ENCODE measurements at regions not wholly inside any gene's neighbourhood (a gene's known extent, or its start where the extent isn't known, plus 50 kb on each side); places are given as distances from the start of the nearest gene placed in this dataset.

- in situ Hi-C loops (cut with MboI; ENCODE audit: low pct_ligation_motif_present in 1 of 4, low pct_unique_long_range_greater_than_20kb in 1 of 4, low sequenced_read_pairs in 3 of 4) (no loop called here), intact Hi-C loops (cut with DNase I; ENCODE audit: low total_unique reads) (no loop called here)
- no peak overlapping the region for H3K27ac ChIP-seq
- no peak for TF ChIP-seq EP300 (IDR thresholded peaks at IDR 0.05; ENCODE audit: low read depth)
- H3K27me3 ChIP-seq: no peaks in the 10 kb centered on the region
- H3K36me3 ChIP-seq: no peaks in the 10 kb centered on the region
- DNase-seq: no peak
- no peak overlapping the region for H3K4me3 ChIP-seq
- 78 to 84% methylated on average over 4 of the region's 4 CpGs for WGBS, 2 donors (ENCODE audit: low coverage in 1 of 2)
- H3K4me1 ChIP-seq: no peaks in the 10 kb centered on the region
- peaks cover 0 to 7% of the 10 kb centered on the region in 2 donors for H3K9me3 ChIP-seq
Observed at GRCh38 chr5:125262782-125263181, 516.3 kb upstream of the ZNF608 start.

GRCh38 chr5:125263356-125263755 is 516.9 kb upstream of the ZNF608 start:
- H3K27me3 ChIP-seq: no peaks in the 10 kb centered on the region
- TF ChIP-seq CTCF (IDR thresholded peaks at IDR 0.05): no peak
- no peak for TF ChIP-seq POLR2AphosphoS5 (IDR thresholded peaks at IDR 0.05)
- no peak for TF ChIP-seq EP300 (IDR thresholded peaks at IDR 0.05; ENCODE audit: low read depth)
- no peak for DNase-seq
- H3K36me3 ChIP-seq: no peaks in the 10 kb centered on the region
- no peak overlapping the region for H3K4me3 ChIP-seq
- intact Hi-C loops (cut with DNase I; ENCODE audit: low total_unique reads) (no loop called here), in situ Hi-C loops (cut with MboI; ENCODE audit: low pct_ligation_motif_present in 1 of 4, low pct_unique_long_range_greater_than_20kb in 1 of 4, low sequenced_read_pairs in 3 of 4) (no loop called here)
- H3K9me3 ChIP-seq: peaks cover 0 to 7% of the 10 kb centered on the region in 2 donors
- no peak overlapping the region for H3K27ac ChIP-seq
- WGBS, 2 donors (ENCODE audit: low coverage in 1 of 2): 20 to 49% methylated on average over 1 of the region's 1 CpG
- H3K4me1 ChIP-seq: no peaks in the 10 kb centered on the region

GRCh38 chr5:125266106-125266505 is 519.7 kb upstream of the ZNF608 start:
- no peak overlapping the region for H3K27ac ChIP-seq
- H3K4me1 ChIP-seq: peaks cover 0 to 3% (median 0%) of the 10 kb centered on the region in 4 donors
- no peak for DNase-seq
- H3K4me3 ChIP-seq: no peak overlapping the region
- no peaks in the 10 kb centered on the region for H3K36me3 ChIP-seq
- intact Hi-C loops (cut with DNase I; ENCODE audit: low total_unique reads) (no loop called here), in situ Hi-C loops (cut with MboI; ENCODE audit: low pct_ligation_motif_present in 1 of 4, low pct_unique_long_range_greater_than_20kb in 1 of 4, low sequenced_read_pairs in 3 of 4) (no loop called here)
- TF ChIP-seq EP300 (IDR thresholded peaks at IDR 0.05; ENCODE audit: low read depth): no peak
- no peak for TF ChIP-seq POLR2A (IDR thresholded peaks at IDR 0.05)
- no peak for TF ChIP-seq CTCF (IDR thresholded peaks at IDR 0.05)
- no peak for TF ChIP-seq POLR2AphosphoS5 (IDR thresholded peaks at IDR 0.05)
- no peaks in the 10 kb centered on the region for H3K27me3 ChIP-seq
- WGBS, 2 donors (ENCODE audit: low coverage in 1 of 2): 81 to 82% methylated on average over 2 of the region's 2 CpGs
- H3K9me3 ChIP-seq: peaks cover 0 to 6% of the 10 kb centered on the region in 2 donors

- Histone ChIP-seq H3K4me1 (peaks cover 0 to 3% (median 0%) of the 10 kb centered on the region in 4 donors), H3K4me3 (no peak overlapping the region), H3K36me3 (no peaks in the 10 kb centered on the region), H3K9me3 (no peaks in the 10 kb centered on the region), H3K27me3 (no peaks in the 10 kb centered on the region), H3K27ac (no peak overlapping the region)
- in situ Hi-C loops (cut with MboI; ENCODE audit: low pct_ligation_motif_present in 1 of 4, low pct_unique_long_range_greater_than_20kb in 1 of 4, low sequenced_read_pairs in 3 of 4): no loop called here
- DNase-seq: no peak
- WGBS, 2 donors (ENCODE audit: low coverage in 1 of 2): 90 to 93% methylated on average over 4 to 6 of the region's 6 CpGs
- intact Hi-C loops (cut with DNase I; ENCODE audit: low total_unique reads): no loop called here
- TF ChIP-seq POLR2AphosphoS5 (IDR thresholded peaks at IDR 0.05) (no peak), EP300 (IDR thresholded peaks at IDR 0.05; ENCODE audit: low read depth) (no peak), POLR2A (IDR thresholded peaks at IDR 0.05) (no peak), CTCF (IDR thresholded peaks at IDR 0.05) (no peak)
Observed at GRCh38 chr5:125267636-125268248, 521.3 kb upstream of the ZNF608 start.

GRCh38 chr5:125269926-125270325 is 523.5 kb upstream of the ZNF608 start:
- H3K27me3 ChIP-seq: no peaks in the 10 kb centered on the region
- TF ChIP-seq POLR2A (IDR thresholded peaks at IDR 0.05) (no peak), EP300 (IDR thresholded peaks at IDR 0.05; ENCODE audit: low read depth) (no peak), CTCF (IDR thresholded peaks at IDR 0.05) (no peak), POLR2AphosphoS5 (IDR thresholded peaks at IDR 0.05) (no peak)
- no peak overlapping the region for H3K27ac ChIP-seq
- no peaks in the 10 kb centered on the region for H3K36me3 ChIP-seq
- no peaks in the 10 kb centered on the region for H3K9me3 ChIP-seq
- WGBS, 2 donors (ENCODE audit: low coverage in 1 of 2): 49 to 58% methylated on average over 4 of the region's 4 CpGs
- H3K4me3 ChIP-seq: no peak overlapping the region
- intact Hi-C loops (cut with DNase I; ENCODE audit: low total_unique reads): no loop called here
- in situ Hi-C loops (cut with MboI; ENCODE audit: low pct_ligation_motif_present in 1 of 4, low pct_unique_long_range_greater_than_20kb in 1 of 4, low sequenced_read_pairs in 3 of 4): no loop called here
- DNase-seq: no peak
- H3K4me1 ChIP-seq: peaks cover 0 to 3% (median 0%) of the 10 kb centered on the region in 4 donors
